ENCODE measurements at regions not wholly inside any gene's neighbourhood (a gene's known extent, or its start where the extent isn't known, plus 50 kb on each side); places are given as distances from the start of the nearest gene placed in this dataset.

- no peak overlapping the region for H3K4me3 Mint-ChIP-seq
- TF ChIP-seq, protein P1, sequence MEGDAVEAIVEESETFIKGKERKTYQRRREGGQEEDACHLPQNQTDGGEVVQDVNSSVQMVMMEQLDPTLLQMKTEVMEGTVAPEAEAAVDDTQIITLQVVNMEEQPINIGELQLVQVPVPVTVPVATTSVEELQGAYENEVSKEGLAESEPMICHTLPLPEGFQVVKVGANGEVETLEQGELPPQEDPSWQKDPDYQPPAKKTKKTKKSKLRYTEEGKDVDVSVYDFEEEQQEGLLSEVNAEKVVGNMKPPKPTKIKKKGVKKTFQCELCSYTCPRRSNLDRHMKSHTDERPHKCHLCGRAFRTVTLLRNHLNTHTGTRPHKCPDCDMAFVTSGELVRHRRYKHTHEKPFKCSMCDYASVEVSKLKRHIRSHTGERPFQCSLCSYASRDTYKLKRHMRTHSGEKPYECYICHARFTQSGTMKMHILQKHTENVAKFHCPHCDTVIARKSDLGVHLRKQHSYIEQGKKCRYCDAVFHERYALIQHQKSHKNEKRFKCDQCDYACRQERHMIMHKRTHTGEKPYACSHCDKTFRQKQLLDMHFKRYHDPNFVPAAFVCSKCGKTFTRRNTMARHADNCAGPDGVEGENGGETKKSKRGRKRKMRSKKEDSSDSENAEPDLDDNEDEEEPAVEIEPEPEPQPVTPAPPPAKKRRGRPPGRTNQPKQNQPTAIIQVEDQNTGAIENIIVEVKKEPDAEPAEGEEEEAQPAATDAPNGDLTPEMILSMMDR (IDR thresholded peaks at IDR 0.05): no peak
- intact Hi-C loops (cut with micrococcal nuclease): loop anchor here (1.0 to 5.0 kb wide), 5 partner anchors 16 to 109 kb away; partner anchors contain the start of gene PICALM
- ChIA-PET CTCF (interaction anchor here (1.1 kb wide), 1 partner anchor 134 kb away, joined by 3 read pairs; no protein-coding TSS in a partner anchor), POLR2A (interaction anchor here (1.4 kb wide), 1 partner anchor 10 kb away, joined by 4 read pairs; no protein-coding TSS in a partner anchor)
- H3K36me3 Mint-ChIP-seq (ENCODE audit: low read depth): no peaks in the 10 kb centered on the region
- peaks cover 8% of the 10 kb centered on the region for H3K4me1 Mint-ChIP-seq
- H3K9me3 Mint-ChIP-seq: no peaks in the 10 kb centered on the region
- ATAC-seq (ENCODE audit: low read depth) (peak; percentile 89), DNase-seq (no peak)
- H3K27me3 Mint-ChIP-seq: no peaks in the 10 kb centered on the region
- H3K27ac Mint-ChIP-seq: peak overlapping the region; percentile 33
Measured at GRCh38 chr11:86176165-86176884, 68.2 kb upstream of the EED start.

DNA sequence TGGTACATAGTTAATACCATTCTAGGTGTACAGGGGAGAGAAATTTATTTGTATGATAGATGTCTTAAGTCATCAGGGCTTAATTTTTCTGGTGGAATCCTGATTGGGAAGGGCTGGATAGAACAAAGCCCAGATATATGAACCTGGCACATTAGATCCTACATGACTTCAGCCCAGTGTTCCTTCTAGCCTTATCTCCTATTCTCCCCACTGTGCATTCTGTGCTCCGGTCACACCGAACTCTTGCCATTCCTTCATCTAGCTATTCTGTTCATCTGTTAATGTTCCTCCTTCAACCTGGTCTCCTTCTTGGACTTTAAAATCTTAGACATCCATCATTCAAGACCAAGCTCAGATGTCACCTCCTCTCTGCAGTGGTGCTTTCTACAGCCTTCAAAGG lies 68.9 kb upstream of the EED start:
- no peak overlapping the region for H3K4me3 Mint-ChIP-seq
- intact Hi-C loops (cut with micrococcal nuclease): loop anchor here (1.0 to 5.0 kb wide), 5 partner anchors 15 to 108 kb away; partner anchors contain the start of gene PICALM
- H3K27me3 Mint-ChIP-seq: no peaks in the 10 kb centered on the region
- CTCF ChIA-PET: no interaction called here
- POLR2A ChIA-PET: interaction anchor here (1.4 kb wide), 1 partner anchor 11 kb away, joined by 4 read pairs; no protein-coding TSS in a partner anchor
- TF ChIP-seq, protein P1 (IDR thresholded peaks at IDR 0.05): no peak
- no peak for ATAC-seq (ENCODE audit: low read depth)
- no peaks in the 10 kb centered on the region for H3K9me3 Mint-ChIP-seq
- no peaks in the 10 kb centered on the region for H3K36me3 Mint-ChIP-seq (ENCODE audit: low read depth)
- no peak for DNase-seq
- H3K27ac Mint-ChIP-seq: no peak overlapping the region
- peaks cover 8% of the 10 kb centered on the region for H3K4me1 Mint-ChIP-seq

- intact Hi-C loops (cut with micrococcal nuclease): loop anchor here (5.0 kb wide), 2 partner anchors 38 to 108 kb away; partner anchors contain the start of gene PICALM
- H3K4me3 Mint-ChIP-seq: no peak overlapping the region
- no peaks in the 10 kb centered on the region for H3K36me3 Mint-ChIP-seq (ENCODE audit: low read depth)
- ChIA-PET POLR2A (interaction anchor here (1.4 kb wide), 1 partner anchor 12 kb away, joined by 4 read pairs; no protein-coding TSS in a partner anchor), CTCF (no interaction called here)
- ATAC-seq (ENCODE audit: low read depth) (no peak), DNase-seq (no peak)
- peaks cover 8% of the 10 kb centered on the region for H3K4me1 Mint-ChIP-seq
- no peak overlapping the region for H3K27ac Mint-ChIP-seq
- H3K9me3 Mint-ChIP-seq: no peaks in the 10 kb centered on the region
- no peaks in the 10 kb centered on the region for H3K27me3 Mint-ChIP-seq
- TF ChIP-seq, protein P1 (IDR thresholded peaks at IDR 0.05): no peak
Measured at GRCh38 chr11:86175191-86175590, 69.4 kb upstream of the EED start.

GRCh38 chr11:86174101-86175046 lies 70.2 kb upstream of the EED start:
- Mint-ChIP-seq H3K9me3 (no peaks in the 10 kb centered on the region), H3K27ac (no peak overlapping the region), H3K4me3 (no peak overlapping the region), H3K27me3 (no peaks in the 10 kb centered on the region), H3K4me1 (peaks cover 8% of the 10 kb centered on the region), H3K36me3 (ENCODE audit: low read depth) (no peaks in the 10 kb centered on the region)
- ChIA-PET POLR2A (no interaction called here), CTCF (no interaction called here)
- intact Hi-C loops (cut with micrococcal nuclease): loop anchor here (5.0 kb wide), 2 partner anchors 37 to 107 kb away; partner anchors contain the start of gene PICALM
- DNase-seq (no peak), ATAC-seq (ENCODE audit: low read depth) (no peak)
- TF ChIP-seq, protein P1 (IDR thresholded peaks at IDR 0.05): no peak

Data from activated B cell treated with CpG ODN at 0.5 μM for 24 hours (primary cell).